Loucy (cell line): ENCODE measurements at regions not wholly inside any gene's neighbourhood (a gene's known extent, or its start where the extent isn't known, plus 50 kb on each side); places are given as distances from the start of the nearest gene placed in this dataset.

Source experiments
- H2AFZ ChIP-seq: fragments of 200-600 bp; sonication (generic); 2 replicates; pipeline ENCODE4 v1.6.0; 2016; ENCODE audit warnings: antibody characterized with exemption, mild to moderate bottlenecking, low read length, moderate library complexity
- H3F3A ChIP-seq: fragments of 200-600 bp; 2 replicates; pipeline ENCODE4 v1.6.0; 2016; ENCODE audit warnings: antibody characterized with exemption, low read depth, mild to moderate bottlenecking
- H3K27me3 ChIP-seq: fragments of 200-600 bp; sonication (generic); 2 replicates; pipeline ENCODE4 v1.6.1; 2014; ENCODE audit warnings: low read length, mild to moderate bottlenecking; ENCODE audit not compliant: insufficient read depth, poor library complexity, severe bottlenecking
- H3K36me3 ChIP-seq: fragments of 200-600 bp; sonication (generic); 2 replicates; pipeline ENCODE4 v1.6.1; 2016; ENCODE audit warnings: low read length; ENCODE audit not compliant: insufficient read depth
- H3K4me1 ChIP-seq: fragments of 200-600 bp; sonication (generic); 2 replicates; pipeline ENCODE4 v1.5.1; 2014; ENCODE audit warnings: low read length, mild to moderate bottlenecking; ENCODE audit not compliant: insufficient read depth, poor library complexity, severe bottlenecking
- H3K4me2 ChIP-seq: fragments of 200-600 bp; sonication (generic); 2 replicates; pipeline ENCODE4 v1.6.0; 2014; ENCODE audit warnings: antibody characterized with exemption, low read length, low read depth, mild to moderate bottlenecking; ENCODE audit not compliant: poor library complexity, severe bottlenecking
- H3K4me3 ChIP-seq: fragments of 200-600 bp; sonication (generic); 2 replicates; pipeline ENCODE4 v1.5.1; 2014; ENCODE audit warnings: low read length, mild to moderate bottlenecking, mixed read lengths; ENCODE audit not compliant: poor library complexity, severe bottlenecking
- H3K79me2 ChIP-seq: fragments of 200-600 bp; sonication (generic); 2 replicates; pipeline ENCODE4 v1.6.1; 2014; ENCODE audit warnings: low read length; ENCODE audit not compliant: insufficient read depth
- H3K9ac ChIP-seq: fragments of 200-600 bp; sonication (generic); 2 replicates; pipeline ENCODE4 v1.6.0; 2014; ENCODE audit warnings: mild to moderate bottlenecking, low read depth, low read length, moderate library complexity; ENCODE audit not compliant: poor library complexity, severe bottlenecking
- H3K9me2 ChIP-seq: fragments of 200-600 bp; sonication (generic); replicated peaks from 2 replicates; pipeline ENCODE4 v1.6.1; 2016; ENCODE audit warnings: low read depth, low read length, mixed read lengths
- H3K9me3 ChIP-seq: fragments of 200-600 bp; sonication (generic); 2 replicates; pipeline ENCODE4 v1.6.1; 2014; ENCODE audit warnings: mild to moderate bottlenecking, antibody characterized with exemption, low read length, low read depth; ENCODE audit not compliant: insufficient read depth
- H4K20me1 ChIP-seq: fragments of 200-600 bp; sonication (generic); 2 replicates; pipeline ENCODE4 v1.6.0; 2014; ENCODE audit warnings: antibody characterized with exemption, low read length, mild to moderate bottlenecking; ENCODE audit not compliant: insufficient read depth, poor library complexity, severe bottlenecking
- CTCF ChIP-seq: fragments of 200-600 bp; sonication (generic); conservative IDR thresholded peaks from 2 replicates; pipeline ENCODE4 v1.5.1; 2014; ENCODE audit warnings: mild to moderate bottlenecking, antibody characterized with exemption, low read length
- EZH2phosphoT487 ChIP-seq: fragments of 200-600 bp; IDR thresholded peaks from 2 replicates; pipeline ENCODE4 v1.6.1; 2018; ENCODE audit warnings: antibody characterized with exemption, mild to moderate bottlenecking, moderate library complexity, borderline replicate concordance

- Histone ChIP-seq H3K4me3 (no peak overlapping the region), H3K79me2 (no peaks in the 10 kb centered on the region), H2AFZ (no peak overlapping the region), H4K20me1 (no peaks in the 10 kb centered on the region), H3K27me3 (no peaks in the 10 kb centered on the region), H3K36me3 (no peaks in the 10 kb centered on the region), H3K9me3 (no peaks in the 10 kb centered on the region), H3K4me2 (no peak overlapping the region), H3K9me2 (no peaks in the 10 kb centered on the region), H3K9ac (no peak overlapping the region), H3K4me1 (no peaks in the 10 kb centered on the region), H3F3A (no peaks in the 10 kb centered on the region)
- TF ChIP-seq CTCF (no peak), EZH2phosphoT487 (no peak)
Measured at GRCh38 chr9:16924311-16924915, 53.9 kb upstream of the BNC2 start.

- TF ChIP-seq EZH2phosphoT487 (no peak), CTCF (no peak; the same call in 1 of the 2 replicates)
- no peaks in the 10 kb centered on the region for H3K27me3 ChIP-seq
- no peak overlapping the region for H3K9ac ChIP-seq
- H3K79me2 ChIP-seq, result no peaks in the 10 kb centered on the region
- no peaks in the 10 kb centered on the region for H3K4me1 ChIP-seq
- no peaks in the 10 kb centered on the region for H4K20me1 ChIP-seq
- no peak overlapping the region for H2AFZ ChIP-seq
- no peaks in the 10 kb centered on the region for H3F3A ChIP-seq
- no peaks in the 10 kb centered on the region for H3K9me2 ChIP-seq
- H3K9me3 ChIP-seq, result no peaks in the 10 kb centered on the region
- H3K4me2 ChIP-seq, result no peak overlapping the region
- H3K36me3 ChIP-seq, result no peaks in the 10 kb centered on the region
- H3K4me3 ChIP-seq, result no peak overlapping the region
Measured at GRCh38 chr9:16921855-16922254, 51.4 kb upstream of the BNC2 start.
